GM18520 (cell line): ENCODE measurements at regions not wholly inside any gene's neighbourhood (a gene's known extent, or its start where the extent isn't known, plus 50 kb on each side); places are given as distances from the start of the nearest gene placed in this dataset.
"Not testable (repeated sequence)": the region's sequence is repeated elsewhere in the genome, so short reads cannot be mapped to it uniquely, and the experiment has no call there.

ENCODE experiments used
- ATAC-seq: cut with Tn5 transposase; IDR thresholded peaks from one replicate; pipeline ENCODE4 v1.9.1; 2021; ENCODE audit not compliant: unreplicated experiment

GRCh38 chr2:185245806-185246205 lies 492.8 kb upstream of the FSIP2 start:
- ATAC-seq = no peak

GRCh38 chr2:185246717-185247116 lies 491.9 kb upstream of the FSIP2 start:
- ATAC-seq = no peak

GRCh38 chr2:185255566-185255965 lies 483.0 kb upstream of the FSIP2 start:
- ATAC-seq = peak; percentile 77

GRCh38 chr2:185265747-185266146 lies 472.9 kb upstream of the FSIP2 start:
- ATAC-seq = no peak

- no peak for ATAC-seq
Measured at GRCh38 chr2:185268651-185269050, 470.0 kb upstream of the FSIP2 start.

GRCh38 chr2:185274718-185275484 lies 463.7 kb upstream of the FSIP2 start:
- no peak for ATAC-seq

GRCh38 chr2:185275979-185276378 lies 462.6 kb upstream of the FSIP2 start:
- ATAC-seq = not testable (repeated sequence)

- no peak for ATAC-seq
Measured at GRCh38 chr2:185278761-185279160, 459.8 kb upstream of the FSIP2 start.

GRCh38 chr2:185279999-185280398 lies 458.6 kb upstream of the FSIP2 start:
- no peak for ATAC-seq

GRCh38 chr2:185284696-185285095 lies 453.9 kb upstream of the FSIP2 start:
- ATAC-seq = no peak

- not testable (repeated sequence) for ATAC-seq
Measured at GRCh38 chr2:185290012-185290411, 448.6 kb upstream of the FSIP2 start.

GRCh38 chr2:185291035-185291647 lies 447.5 kb upstream of the FSIP2 start:
- peak; percentile 95 for ATAC-seq

GRCh38 chr2:185299867-185300266 lies 438.7 kb upstream of the FSIP2 start:
- ATAC-seq = no peak

- no peak for ATAC-seq
Measured at GRCh38 chr2:185306119-185306518, 432.5 kb upstream of the FSIP2 start.

GRCh38 chr2:185316383-185316782 lies 422.2 kb upstream of the FSIP2 start:
- ATAC-seq = no peak

- ATAC-seq = no peak
Measured at GRCh38 chr2:185318271-185318724, 420.3 kb upstream of the FSIP2 start.

- ATAC-seq = no peak
Measured at GRCh38 chr2:185335879-185336278, 402.7 kb upstream of the FSIP2 start.

GRCh38 chr2:185337033-185337432 lies 401.6 kb upstream of the FSIP2 start:
- ATAC-seq = no peak

GRCh38 chr2:185338104-185338503 lies 400.5 kb upstream of the FSIP2 start:
- ATAC-seq = no peak

- ATAC-seq = no peak
Measured at GRCh38 chr2:185347445-185347844, 391.2 kb upstream of the FSIP2 start.

- no peak for ATAC-seq
Measured at GRCh38 chr2:185360776-185361175, 377.8 kb upstream of the FSIP2 start.

GRCh38 chr2:185372188-185372587 lies 366.4 kb upstream of the FSIP2 start:
- ATAC-seq = no peak

- ATAC-seq = no peak
Measured at GRCh38 chr2:185373229-185373628, 365.4 kb upstream of the FSIP2 start.
